B cell (primary cell): ENCODE measurements at regions not wholly inside any gene's neighbourhood (a gene's known extent, or its start where the extent isn't known, plus 50 kb on each side); places are given as distances from the start of the nearest gene placed in this dataset.

Experiments
- ATAC-seq: fragments of 200-7000 bp; cut with Tn5 transposase; one replicate; pipeline ENCODE4 v1.10.0; 2021; ENCODE audit warnings: low read depth, mild to moderate bottlenecking, moderate number of reproducible peaks, moderate library complexity
- CTCF ChIA-PET: fragments of 350-600 bp; sonication (Branson Sonifier 250); formaldehyde crosslinking; loops from one replicate; lab custom pipeline; 2021; ENCODE audit warnings: antibody characterized with exemption, inconsistent platforms; lab: Charles Lee
- POLR2A ChIA-PET: fragments of 350-600 bp; sonication (Branson Sonifier 250); formaldehyde crosslinking; loops from one replicate; lab custom pipeline; 2021; ENCODE audit warnings: antibody characterized with exemption; lab: Charles Lee
- DNase-seq: peaks from one replicate; pipeline ENCODE4 v3.0.0; 2013
- H2AFZ ChIP-seq: 2 replicates; pipeline ENCODE4 v1.6.1; 2012; ENCODE audit warnings: mild to moderate bottlenecking, low read depth, low read length; ENCODE audit not compliant: insufficient read depth, poor library complexity, severe bottlenecking
- H3K27ac ChIP-seq, 2 donors: 1 replicate in 1 of 2; 2 replicates in 1 of 2; pipeline ENCODE4 v1.5.1; 2012 to 2013; ENCODE audit warnings: low read length in 2 of 2, mild to moderate bottlenecking in 2 of 2, moderate library complexity in 1 of 2
- H3K27me3 ChIP-seq, 4 experiments: fragments of 200-600 bp in 1 of 4; sonication (generic) in 1 of 4; replicated peaks in 1 of 4; 1 replicate in 2 of 4; 2 replicates in 2 of 4; pipeline versions ENCODE4 v1.6.1 to v1.7.0; 2013 to 2016; ENCODE audit warnings: low read length in 3 of 4, mild to moderate bottlenecking in 2 of 4, mixed read lengths in 1 of 4, moderate library complexity in 1 of 4; ENCODE audit not compliant: insufficient read depth in 4 of 4, control insufficient read depth in 3 of 4; ENCODE audit errors: control extremely low read depth in 1 of 4
- H3K36me3 ChIP-seq, 2 experiments: replicated peaks in 1 of 2; 1 replicate in 1 of 2; 2 replicates in 1 of 2; pipeline versions ENCODE4 v1.6.1 to v1.7.1; 2013; ENCODE audit warnings: low read length in 1 of 2; ENCODE audit not compliant: insufficient read depth in 2 of 2, control insufficient read depth in 1 of 2; ENCODE audit errors: control extremely low read depth in 1 of 2, extremely low read depth in 1 of 2
- H3K4me1 ChIP-seq, 2 donors: fragments of 200-600 bp in 1 of 2; sonication (generic) in 1 of 2; 1 replicate in 1 of 2; 2 replicates in 1 of 2; pipeline versions ENCODE4 v1.5.1 to v1.6.1; 2013 to 2017; ENCODE audit warnings: low read length in 2 of 2; ENCODE audit not compliant: control insufficient read depth in 2 of 2, insufficient read depth in 2 of 2
- H3K4me2 ChIP-seq: replicated peaks from 2 replicates; pipeline ENCODE3; 2012; ENCODE audit warnings: mild to moderate bottlenecking, low read depth, low read length; ENCODE audit not compliant: poor library complexity, severe bottlenecking
- H3K4me3 ChIP-seq, 5 experiments: fragments of 200-600 bp in 1 of 5; sonication (generic) in 1 of 5; 1 replicate in 3 of 5; 2 replicates in 2 of 5; pipeline versions ENCODE4 v1.5.1 to v1.7.0; 2011 to 2016; ENCODE audit warnings: low read length in 4 of 5, mild to moderate bottlenecking in 4 of 5, low read depth in 2 of 5, control low read depth in 1 of 5, moderate library complexity in 1 of 5; ENCODE audit not compliant: insufficient read depth in 1 of 5; ENCODE audit errors: control extremely low read depth in 1 of 5, extremely low read depth in 1 of 5
- H3K79me2 ChIP-seq: fragments of 200-600 bp; sonication (generic); one replicate; pipeline ENCODE4 v1.6.0; 2016; ENCODE audit warnings: low read length; ENCODE audit not compliant: control insufficient read depth, insufficient read depth
- H3K9ac ChIP-seq: fragments of 200-600 bp; sonication (generic); 2 replicates; pipeline ENCODE4 v1.6.1; 2017; ENCODE audit warnings: mild to moderate bottlenecking, low read length, moderate library complexity
- H3K9me3 ChIP-seq, 3 donors: one replicate each; pipeline versions ENCODE4 v1.6.1 to v1.7.1; 2013; ENCODE audit warnings: low read length in 2 of 3; ENCODE audit not compliant: control insufficient read depth in 2 of 3, insufficient read depth in 1 of 3; ENCODE audit errors: control extremely low read depth in 1 of 3
- H4K20me1 ChIP-seq: 2 replicates; pipeline ENCODE4 v1.6.0; 2012; ENCODE audit warnings: mild to moderate bottlenecking, low read length; ENCODE audit not compliant: insufficient read depth, control insufficient read depth, poor library complexity, severe bottlenecking
- H3K27ac Mint-ChIP-seq: one replicate; pipeline ENCODE4 v1.8.0; 2021; ENCODE audit warnings: mixed read lengths
- H3K27me3 Mint-ChIP-seq: one replicate; pipeline ENCODE4 v1.8.0; 2021; ENCODE audit warnings: mixed read lengths
- H3K4me1 Mint-ChIP-seq: one replicate; pipeline ENCODE4 v1.8.0; 2021; ENCODE audit warnings: mixed read lengths
- H3K4me3 Mint-ChIP-seq: one replicate; pipeline ENCODE4 v1.8.0; 2021; ENCODE audit warnings: mixed read lengths
- H3K9me3 Mint-ChIP-seq: one replicate; pipeline ENCODE4 v1.8.0; 2022; ENCODE audit warnings: mixed read lengths; ENCODE audit not compliant: insufficient read depth
- CTCF ChIP-seq: fragments of 200-600 bp; IDR thresholded peaks from one replicate; pipeline ENCODE4 v1.8.0; 2022; ENCODE audit warnings: antibody characterized with exemption, mild to moderate bottlenecking
- EZH2 ChIP-seq: IDR thresholded peaks from 2 replicates; pipeline ENCODE4 v1.6.1; 2012; ENCODE audit warnings: borderline replicate concordance, low read depth, mild to moderate bottlenecking, moderate library complexity, low read length; ENCODE audit not compliant: insufficient read depth, poor library complexity, severe bottlenecking
- WGBS: methylation state at CpG from one replicate; pipeline ENCODE4 v1.1.5; 2013; ENCODE audit warnings: missing lambda C conversion rate; ENCODE audit not compliant: insufficient coverage; 5-methylcytosine and 5-hydroxymethylcytosine counted together
- intact Hi-C: fragments of 100-400 bp; cut with micrococcal nuclease; formaldehyde crosslinking; loops from one replicate; pipeline ENCODE4 v1.10.0; 2022

DNA sequence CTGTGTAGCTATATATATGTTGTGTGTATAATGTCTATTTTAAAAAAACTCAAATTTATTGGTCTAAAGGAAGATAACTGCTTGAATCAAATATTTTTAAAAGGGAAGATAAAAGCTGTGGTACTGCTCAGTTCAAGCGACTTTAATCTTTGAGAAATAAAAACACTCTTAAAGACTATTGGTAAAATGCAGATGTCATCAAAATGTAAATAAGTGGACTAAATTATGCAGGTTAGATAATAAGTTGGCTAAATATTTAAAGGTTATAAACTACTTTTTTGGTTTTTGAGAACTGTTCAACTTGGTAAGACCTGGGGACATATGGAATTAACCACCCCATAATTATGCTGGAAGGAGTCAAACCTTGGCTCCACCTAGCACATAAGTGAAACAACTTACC lies 144.7 kb upstream of the ITM2A start:
- H3K4me2 ChIP-seq = no peak overlapping the region
- no peak for TF ChIP-seq EZH2
- no peak for TF ChIP-seq CTCF
- intact Hi-C loops = no loop called here
- H3K27ac ChIP-seq = no peak overlapping the region
- H3K27me3 ChIP-seq = no peaks in the 10 kb centered on the region
- H3K4me1 ChIP-seq = no peaks in the 10 kb centered on the region
- H3K9me3 Mint-ChIP-seq = no peaks in the 10 kb centered on the region
- no peaks in the 10 kb centered on the region for H3K9me3 ChIP-seq
- H3K4me3 ChIP-seq = no peak overlapping the region
- H3K27me3 Mint-ChIP-seq = no peaks in the 10 kb centered on the region
- no peak for ATAC-seq
- no peak overlapping the region for H3K9ac ChIP-seq
- ChIA-PET POLR2A (no interaction called here), CTCF (no interaction called here)
- no peak for DNase-seq
- no peak overlapping the region for H3K27ac Mint-ChIP-seq
- H3K79me2 ChIP-seq = no peaks in the 10 kb centered on the region
- H3K4me1 Mint-ChIP-seq = no peaks in the 10 kb centered on the region
- WGBS = no CpG with 5 or more reads among the region's 1 CpG
- no peak overlapping the region for H2AFZ ChIP-seq
- H3K4me3 Mint-ChIP-seq = no peak overlapping the region
- H3K36me3 ChIP-seq = no peaks in the 10 kb centered on the region
- no peaks in the 10 kb centered on the region for H4K20me1 ChIP-seq

- Histone ChIP-seq H3K4me1 (no peaks in the 10 kb centered on the region), H3K9ac (no peak overlapping the region), H3K9me3 (peaks cover 0 to 5% (median 0%) of the 10 kb centered on the region in 3 donors), H3K4me3 (no peak overlapping the region), H4K20me1 (no peaks in the 10 kb centered on the region), H3K4me2 (no peak overlapping the region), H2AFZ (no peak overlapping the region), H3K27ac (no peak overlapping the region), H3K36me3 (no peaks in the 10 kb centered on the region), H3K79me2 (no peaks in the 10 kb centered on the region), H3K27me3 (no peaks in the 10 kb centered on the region)
- intact Hi-C loops = no loop called here
- H3K27me3 Mint-ChIP-seq = no peaks in the 10 kb centered on the region
- no peak for ATAC-seq
- H3K9me3 Mint-ChIP-seq = peaks cover 3% of the 10 kb centered on the region
- TF ChIP-seq CTCF (no peak), EZH2 (no peak)
- no CpG with 5 or more reads among the region's 3 CpGs for WGBS
- H3K27ac Mint-ChIP-seq = no peak overlapping the region
- DNase-seq = no peak
- ChIA-PET POLR2A (no interaction called here), CTCF (no interaction called here)
- H3K4me1 Mint-ChIP-seq = no peaks in the 10 kb centered on the region
- H3K4me3 Mint-ChIP-seq = no peak overlapping the region
These were observed 138.9 kb upstream of the ITM2A start for GRCh38 chrX:79506001-79506400.
